Osteoblast (primary cell): ENCODE measurements at regions not wholly inside any gene's neighbourhood (a gene's known extent, or its start where the extent isn't known, plus 50 kb on each side); places are given as distances from the start of the nearest gene placed in this dataset.

ENCODE experiments used
- DNase-seq: peaks from one replicate; pipeline ENCODE4 v3.0.0; 2011; ENCODE audit warnings: low spot score, mixed read lengths; ENCODE audit not compliant: insufficient read length; ENCODE audit errors: missing footprints
- H2AFZ ChIP-seq: 2 replicates; pipeline ENCODE4 v1.6.0; 2011; ENCODE audit warnings: mild to moderate bottlenecking, low read length
- H3K27ac ChIP-seq: 2 replicates; pipeline ENCODE4 v1.5.1; 2011; ENCODE audit warnings: mild to moderate bottlenecking, low read depth, low read length, moderate library complexity
- H3K27me3 ChIP-seq: 2 replicates; pipeline ENCODE4 v1.6.0; 2012; ENCODE audit warnings: mild to moderate bottlenecking, control low read depth, inconsistent platforms, low read length, moderate library complexity; ENCODE audit not compliant: insufficient read depth
- H3K36me3 ChIP-seq: 2 replicates; pipeline ENCODE4 v1.5.1; 2011; ENCODE audit warnings: mild to moderate bottlenecking, low read length, control low read depth, moderate library complexity; ENCODE audit not compliant: insufficient read depth
- H3K4me1 ChIP-seq: 2 replicates; pipeline ENCODE4 v1.5.1; 2011; ENCODE audit warnings: mild to moderate bottlenecking, low read length, control low read depth, moderate library complexity; ENCODE audit not compliant: insufficient read depth
- H3K4me2 ChIP-seq: 2 replicates; pipeline ENCODE4 v1.6.0; 2011; ENCODE audit warnings: mild to moderate bottlenecking, low read length; ENCODE audit not compliant: insufficient read depth
- H3K4me3 ChIP-seq: fragments of 200-600 bp; sonication (generic); 3 replicates; pipeline ENCODE4 v1.5.1; 2012; ENCODE audit warnings: mild to moderate bottlenecking, low read length, inconsistent platforms; ENCODE audit not compliant: insufficient read depth
- H3K79me2 ChIP-seq: 2 replicates; pipeline ENCODE4 v1.6.0; 2012; ENCODE audit warnings: mild to moderate bottlenecking, low read length, control low read depth, inconsistent platforms; ENCODE audit not compliant: insufficient read depth
- H3K9me3 ChIP-seq: 2 replicates; pipeline ENCODE4 v1.5.1; 2011; ENCODE audit warnings: low read depth, low read length, control low read depth
- H4K20me1 ChIP-seq: 2 replicates; pipeline ENCODE4 v1.6.0; 2012; ENCODE audit warnings: mild to moderate bottlenecking, low read length, control low read depth; ENCODE audit not compliant: insufficient read depth
- CTCF ChIP-seq: IDR thresholded peaks from 2 replicates; pipeline ENCODE4 v1.5.1; 2011; ENCODE audit warnings: mild to moderate bottlenecking, low read depth, low read length, moderate library complexity; ENCODE audit errors: extremely low read depth

GRCh38 chr1:104746994-104747393, 997.3 kb downstream of the AMY1C start:
- Histone ChIP-seq H3K79me2 (no peaks in the 10 kb centered on the region), H2AFZ (no peak overlapping the region), H4K20me1 (no peaks in the 10 kb centered on the region), H3K36me3 (no peaks in the 10 kb centered on the region), H3K27me3 (no peaks in the 10 kb centered on the region), H3K4me1 (no peaks in the 10 kb centered on the region), H3K27ac (no peak overlapping the region), H3K9me3 (no peaks in the 10 kb centered on the region), H3K4me2 (no peak overlapping the region), H3K4me3 (no peak overlapping the region)
- DNase-seq: no peak
- no peak for TF ChIP-seq CTCF

- Histone ChIP-seq H3K4me2 (no peak overlapping the region), H3K27me3 (no peaks in the 10 kb centered on the region)
Measured at GRCh38 chr1:104760017-104760416, 1010.3 kb downstream of the AMY1C start.

GRCh38 chr1:104761961-104762570, 1012.4 kb downstream of the AMY1C start:
- Histone ChIP-seq H3K27me3 (no peaks in the 10 kb centered on the region), H3K4me1 (no peaks in the 10 kb centered on the region), H2AFZ (no peak overlapping the region), H3K79me2 (no peaks in the 10 kb centered on the region), H4K20me1 (no peaks in the 10 kb centered on the region), H3K36me3 (no peaks in the 10 kb centered on the region), H3K4me3 (no peak overlapping the region), H3K4me2 (no peak overlapping the region), H3K27ac (no peak overlapping the region), H3K9me3 (no peaks in the 10 kb centered on the region)
- TF ChIP-seq CTCF: no peak
- no peak for DNase-seq

More at GRCh38 chr1:104760017-104760416, 1010.3 kb downstream of the AMY1C start:
- DNase-seq: no peak
- H3K36me3 ChIP-seq: no peaks in the 10 kb centered on the region
- no peak for TF ChIP-seq CTCF
- no peak overlapping the region for H3K4me3 ChIP-seq
- no peak overlapping the region for H2AFZ ChIP-seq
- H3K27ac ChIP-seq: no peak overlapping the region
- no peaks in the 10 kb centered on the region for H3K9me3 ChIP-seq
- no peaks in the 10 kb centered on the region for H3K4me1 ChIP-seq
- no peaks in the 10 kb centered on the region for H4K20me1 ChIP-seq
- H3K79me2 ChIP-seq: no peaks in the 10 kb centered on the region

- no peak overlapping the region for H3K4me3 ChIP-seq
- H3K79me2 ChIP-seq: no peaks in the 10 kb centered on the region
- H3K4me1 ChIP-seq: no peaks in the 10 kb centered on the region
- H3K9me3 ChIP-seq: no peaks in the 10 kb centered on the region
- H4K20me1 ChIP-seq: no peaks in the 10 kb centered on the region
- H3K27me3 ChIP-seq: no peaks in the 10 kb centered on the region
- no peak for DNase-seq
- no peak overlapping the region for H3K27ac ChIP-seq
- no peaks in the 10 kb centered on the region for H3K36me3 ChIP-seq
- H2AFZ ChIP-seq: no peak overlapping the region
- H3K4me2 ChIP-seq: no peak overlapping the region
- TF ChIP-seq CTCF: no peak
Measured at GRCh38 chr1:104765085-104765484, 1015.4 kb downstream of the AMY1C start.
